Limb (tissue), 2 donors: ENCODE measurements at regions not wholly inside any gene's neighbourhood (a gene's known extent, or its start where the extent isn't known, plus 50 kb on each side); places are given as distances from the start of the nearest gene placed in this dataset.

Source experiments
- DNase-seq, 2 donors: peaks; one replicate each; pipeline ENCODE4 v3.0.0-alpha.2; 2016; ENCODE audit errors: extremely low spot score in 2 of 2

- DNase-seq: no peak
These were observed 159.0 kb downstream of the NUP35 start for GRCh38 chr2:183283209-183283608.

GRCh38 chr2:183284606-183285005, 160.4 kb downstream of the NUP35 start:
- DNase-seq: no peak

- no peak for DNase-seq
These were observed 167.2 kb downstream of the NUP35 start for GRCh38 chr2:183291436-183291835.

- no peak for DNase-seq
These were observed 167.8 kb downstream of the NUP35 start for GRCh38 chr2:183292028-183292427.

- no peak for DNase-seq
These were observed 215.1 kb downstream of the NUP35 start for GRCh38 chr2:183339311-183339710.

GRCh38 chr2:183341057-183341456, 216.8 kb downstream of the NUP35 start:
- DNase-seq: no peak

- DNase-seq: no peak
These were observed 223.7 kb downstream of the NUP35 start for GRCh38 chr2:183347969-183348368.

GRCh38 chr2:183348492-183348891, 224.2 kb downstream of the NUP35 start:
- DNase-seq: no peak

GRCh38 chr2:183349091-183349490, 224.8 kb downstream of the NUP35 start:
- DNase-seq: no peak

GRCh38 chr2:183359867-183360266, 235.6 kb downstream of the NUP35 start:
- DNase-seq: no peak

- DNase-seq: no peak
These were observed 247.3 kb downstream of the NUP35 start for GRCh38 chr2:183371545-183371944.

- no peak for DNase-seq
These were observed 251.6 kb downstream of the NUP35 start for GRCh38 chr2:183375821-183376220.

GRCh38 chr2:183383854-183384253, 259.6 kb downstream of the NUP35 start:
- DNase-seq: no peak

GRCh38 chr2:183389546-183390080, 265.4 kb downstream of the NUP35 start:
- no peak for DNase-seq

GRCh38 chr2:183390109-183390508, 265.9 kb downstream of the NUP35 start:
- DNase-seq: no peak

GRCh38 chr2:183404392-183404791, 280.1 kb downstream of the NUP35 start:
- DNase-seq: no peak

- DNase-seq: no peak
These were observed 284.3 kb downstream of the NUP35 start for GRCh38 chr2:183408562-183408961.

- DNase-seq: no peak
These were observed 285.4 kb downstream of the NUP35 start for GRCh38 chr2:183409662-183410061.

- DNase-seq: no peak
These were observed 292.5 kb downstream of the NUP35 start for GRCh38 chr2:183416753-183417152.

GRCh38 chr2:183426825-183427224, 302.6 kb downstream of the NUP35 start:
- no peak for DNase-seq

GRCh38 chr2:183427558-183427957, 303.3 kb downstream of the NUP35 start:
- DNase-seq: no peak

GRCh38 chr2:183428881-183429280, 304.6 kb downstream of the NUP35 start:
- DNase-seq: no peak

- DNase-seq: no peak
These were observed 314.3 kb downstream of the NUP35 start for GRCh38 chr2:183438541-183438940.

GRCh38 chr2:183455056-183455455, 330.8 kb downstream of the NUP35 start:
- no peak for DNase-seq
